ENCODE measurements at regions not wholly inside any gene's neighbourhood (a gene's known extent, or its start where the extent isn't known, plus 50 kb on each side); places are given as distances from the start of the nearest gene placed in this dataset.
"Not testable (repeated sequence)": the region's sequence is repeated elsewhere in the genome, so short reads cannot be mapped to it uniquely, and the experiment has no call there.

GRCh38 chr2:183975676-183976075 is 622.7 kb upstream of the ZNF804A start:
- not testable (repeated sequence) for TF ChIP-seq POLR2A, CTCF (IDR thresholded peaks at IDR 0.05)

Data from vagina (tissue), 2 donors.